Vagina (tissue), 2 donors: ENCODE measurements at regions not wholly inside any gene's neighbourhood (a gene's known extent, or its start where the extent isn't known, plus 50 kb on each side); places are given as distances from the start of the nearest gene placed in this dataset.

ENCODE experiments used
- DNase-seq, 2 donors: peaks; one replicate each; pipeline ENCODE4 v3.0.0-alpha.2; 2017; ENCODE audit errors: extremely low spot score in 2 of 2
- H3K27ac ChIP-seq: fragments of 200-600 bp; sonication (generic); one replicate; pipeline ENCODE4 v1.5.1; 2019
- H3K27me3 ChIP-seq: fragments of 200-600 bp; sonication (generic); one replicate; pipeline ENCODE4 v1.5.1; 2019
- H3K36me3 ChIP-seq, 2 donors: fragments of 200-600 bp; sonication (generic); one replicate each; pipeline ENCODE4 v1.5.1; 2017 to 2019
- H3K4me1 ChIP-seq: fragments of 200-600 bp; sonication (generic); one replicate; pipeline ENCODE4 v1.5.1; 2019
- H3K4me3 ChIP-seq, 2 donors: fragments of 200-600 bp; sonication (generic); 1 replicate in 1 of 2; 2 replicates in 1 of 2; pipeline ENCODE4 v1.5.1; 2016 to 2019
- H3K9me3 ChIP-seq: fragments of 200-600 bp; sonication (generic); one replicate; pipeline ENCODE4 v1.5.1; 2019
- CTCF ChIP-seq, 3 experiments: fragments of 450-650 bp in 2 of 3; fragments of 200-600 bp in 1 of 3; sonication (generic) in 1 of 3; IDR thresholded peaks; one replicate each; pipeline ENCODE4 v1.5.1; 2017 to 2019; ENCODE audit warnings: antibody characterized with exemption in 3 of 3, mild to moderate bottlenecking in 2 of 3, moderate library complexity in 2 of 3
- POLR2A ChIP-seq, 2 donors: fragments of 450-650 bp; IDR thresholded peaks; one replicate each; pipeline ENCODE4 v1.6.1; 2017; ENCODE audit warnings: antibody characterized with exemption in 2 of 2, mild to moderate bottlenecking in 2 of 2, moderate library complexity in 2 of 2
- POLR2AphosphoS5 ChIP-seq, 2 donors: sonication (generic); formaldehyde crosslinking; IDR thresholded peaks; one replicate each; pipeline ENCODE4 v1.9.0; 2017; ENCODE audit warnings: antibody characterized with exemption in 2 of 2, mild to moderate bottlenecking in 2 of 2, low read depth in 1 of 2; ENCODE audit not compliant: insufficient read depth in 1 of 2
- intact Hi-C: fragments of 100-400 bp; cut with DNase I; formaldehyde crosslinking; loops from one replicate; pipeline ENCODE4 v1.15.1; 2023

GRCh38 chr2:226018641-226019040, 619.1 kb downstream of the NYAP2 start:
- intact Hi-C loops, result no loop called here
- Histone ChIP-seq H3K4me1 (no peaks in the 10 kb centered on the region), H3K36me3 (no peaks in the 10 kb centered on the region), H3K27me3 (no peaks in the 10 kb centered on the region), H3K9me3 (no peaks in the 10 kb centered on the region), H3K4me3 (no peak overlapping the region), H3K27ac (no peak overlapping the region)
- no peak for DNase-seq
- TF ChIP-seq CTCF (IDR thresholded peaks at IDR 0.05) (no peak), POLR2A (IDR thresholded peaks at IDR 0.05) (no peak), POLR2AphosphoS5 (IDR thresholded peaks at IDR 0.05; ENCODE audit: insufficient read depth in 1 of 2, low read depth in 1 of 2) (no peak)

DNA sequence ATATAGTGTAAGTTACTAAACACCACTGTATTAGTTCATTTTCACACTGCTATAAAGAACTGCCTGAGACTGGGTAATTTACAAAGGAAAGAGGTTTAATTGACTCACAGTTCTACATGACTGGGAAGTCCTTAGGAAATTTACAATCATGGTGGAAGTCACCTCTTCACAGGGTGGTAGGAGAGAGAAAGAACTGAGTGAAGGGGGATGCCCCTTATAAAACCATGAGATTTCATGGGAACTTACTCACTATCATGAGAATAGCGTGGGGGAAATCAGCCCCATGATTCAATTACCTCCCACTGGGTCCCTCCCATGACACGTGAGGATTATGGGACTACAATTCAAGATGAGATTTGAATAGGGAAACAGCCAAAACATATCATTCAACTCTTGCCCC, 618.0 kb downstream of the NYAP2 start:
- TF ChIP-seq POLR2A (IDR thresholded peaks at IDR 0.05), result no peak
- no peak for TF ChIP-seq POLR2AphosphoS5 (IDR thresholded peaks at IDR 0.05; ENCODE audit: insufficient read depth in 1 of 2, low read depth in 1 of 2)
- no peak for TF ChIP-seq CTCF (IDR thresholded peaks at IDR 0.05)
- Histone ChIP-seq H3K27me3 (no peaks in the 10 kb centered on the region), H3K4me1 (no peaks in the 10 kb centered on the region), H3K36me3 (no peaks in the 10 kb centered on the region), H3K27ac (no peak overlapping the region), H3K4me3 (no peak overlapping the region), H3K9me3 (no peaks in the 10 kb centered on the region)
- intact Hi-C loops, result no loop called here
- no peak for DNase-seq

GRCh38 chr2:226017107-226017506, 617.6 kb downstream of the NYAP2 start:
- no peak overlapping the region for H3K27ac ChIP-seq
- intact Hi-C loops, result no loop called here
- TF ChIP-seq POLR2AphosphoS5 (IDR thresholded peaks at IDR 0.05; ENCODE audit: insufficient read depth in 1 of 2, low read depth in 1 of 2) (no peak), POLR2A (IDR thresholded peaks at IDR 0.05) (no peak), CTCF (IDR thresholded peaks at IDR 0.05) (no peak)
- H3K36me3 ChIP-seq, result no peaks in the 10 kb centered on the region
- H3K9me3 ChIP-seq, result no peaks in the 10 kb centered on the region
- H3K4me1 ChIP-seq, result no peaks in the 10 kb centered on the region
- no peak for DNase-seq
- H3K4me3 ChIP-seq, result no peak overlapping the region
- no peaks in the 10 kb centered on the region for H3K27me3 ChIP-seq

GRCh38 chr2:226011716-226012450, 612.4 kb downstream of the NYAP2 start:
- TF ChIP-seq POLR2A (IDR thresholded peaks at IDR 0.05) (no peak), CTCF (IDR thresholded peaks at IDR 0.05) (no peak), POLR2AphosphoS5 (IDR thresholded peaks at IDR 0.05; ENCODE audit: insufficient read depth in 1 of 2, low read depth in 1 of 2) (no peak)

GRCh38 chr2:226002438-226002837, 602.9 kb downstream of the NYAP2 start:
- no peaks in the 10 kb centered on the region for H3K27me3 ChIP-seq
- no peaks in the 10 kb centered on the region for H3K9me3 ChIP-seq
- H3K36me3 ChIP-seq, result no peaks in the 10 kb centered on the region
- no peak for DNase-seq
- intact Hi-C loops, result no loop called here
- H3K4me3 ChIP-seq, result no peak overlapping the region
- no peak overlapping the region for H3K27ac ChIP-seq
- TF ChIP-seq POLR2A (IDR thresholded peaks at IDR 0.05) (no peak), CTCF (IDR thresholded peaks at IDR 0.05) (no peak), POLR2AphosphoS5 (IDR thresholded peaks at IDR 0.05; ENCODE audit: insufficient read depth in 1 of 2, low read depth in 1 of 2) (no peak)
- H3K4me1 ChIP-seq, result no peaks in the 10 kb centered on the region

More at GRCh38 chr2:226011716-226012450, 612.4 kb downstream of the NYAP2 start:
- Histone ChIP-seq H3K9me3 (no peaks in the 10 kb centered on the region), H3K27me3 (no peaks in the 10 kb centered on the region), H3K36me3 (no peaks in the 10 kb centered on the region), H3K27ac (no peak overlapping the region), H3K4me1 (no peaks in the 10 kb centered on the region), H3K4me3 (no peak overlapping the region)
- intact Hi-C loops, result no loop called here
- no peak for DNase-seq
